OCI-M1 (cell line): ENCODE measurements at regions not wholly inside any gene's neighbourhood (a gene's known extent, or its start where the extent isn't known, plus 50 kb on each side); places are given as distances from the start of the nearest gene placed in this dataset.
"Not testable (repeated sequence)": the region's sequence is repeated elsewhere in the genome, so short reads cannot be mapped to it uniquely, and the experiment has no call there.

Source experiments
- DNase-seq: peaks from one replicate; lab custom pipeline; 2025; lab: John Stamatoyannopoulos, UW

DNA sequence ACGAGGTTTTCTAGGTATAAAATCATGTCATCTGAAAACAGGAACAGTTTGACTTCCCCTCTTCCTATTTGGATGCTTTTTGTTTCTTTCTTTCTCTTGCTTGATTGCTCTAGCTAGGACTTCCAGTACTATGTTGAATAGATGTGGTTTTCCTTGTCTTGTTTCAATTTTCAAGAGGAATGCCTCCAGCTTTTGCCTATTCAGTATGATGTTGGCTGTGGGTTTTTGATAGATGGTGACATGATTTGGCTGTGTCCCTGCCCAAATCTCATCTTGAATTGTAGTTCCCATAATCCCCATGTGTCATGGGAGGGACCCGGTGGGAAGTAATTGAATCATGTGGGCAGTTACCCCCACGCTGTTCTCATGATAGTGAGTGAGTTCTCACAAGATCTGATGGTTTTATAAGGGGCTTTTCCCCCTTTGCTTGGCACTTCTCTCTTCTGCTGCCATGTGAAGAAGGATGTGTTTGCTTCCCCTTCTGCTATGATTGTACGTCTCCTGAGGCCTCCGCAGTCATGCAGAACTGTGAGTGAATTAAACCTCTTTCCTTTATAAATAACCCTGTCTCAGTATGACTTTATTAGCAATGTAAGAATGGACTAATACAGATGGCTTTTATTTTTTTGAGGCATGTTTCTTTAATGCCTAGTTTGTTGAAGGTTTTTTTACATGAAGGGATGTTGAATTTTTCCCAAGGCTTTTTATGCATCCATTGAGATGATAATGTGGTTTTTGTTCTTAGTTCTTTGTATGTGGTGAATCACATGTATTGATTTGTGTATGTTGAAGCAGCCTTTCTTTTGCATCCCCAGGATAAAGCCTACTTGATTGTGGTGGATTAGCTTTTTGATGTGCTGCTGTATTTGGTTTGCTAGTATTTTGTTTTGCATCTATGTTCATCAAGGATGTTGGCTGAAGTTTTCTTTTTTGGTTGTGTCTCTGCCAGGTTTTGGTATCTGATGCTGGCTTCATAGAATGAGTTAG, 239.1 kb downstream of the THBS2 start:
- no peak for DNase-seq

DNA sequence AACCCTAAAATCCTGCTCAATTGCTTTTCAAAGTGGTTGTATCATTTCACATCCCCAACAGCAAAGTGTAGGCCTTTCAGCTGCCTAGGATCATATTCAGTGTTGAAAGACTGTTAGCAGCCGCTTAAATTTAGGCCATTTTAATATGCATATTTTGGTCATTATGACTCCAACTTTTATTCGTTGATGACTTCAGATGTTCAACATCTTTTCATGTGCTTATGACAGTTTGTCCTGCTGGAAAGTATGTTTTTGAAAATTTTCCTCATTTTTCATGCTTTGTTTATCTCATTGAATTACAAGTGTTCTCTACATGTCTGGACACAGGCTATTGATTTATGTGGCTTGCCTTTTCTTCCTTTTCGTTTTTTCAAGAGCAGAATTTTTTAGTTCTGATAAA, 244.0 kb downstream of the THBS2 start:
- no peak for DNase-seq

DNA sequence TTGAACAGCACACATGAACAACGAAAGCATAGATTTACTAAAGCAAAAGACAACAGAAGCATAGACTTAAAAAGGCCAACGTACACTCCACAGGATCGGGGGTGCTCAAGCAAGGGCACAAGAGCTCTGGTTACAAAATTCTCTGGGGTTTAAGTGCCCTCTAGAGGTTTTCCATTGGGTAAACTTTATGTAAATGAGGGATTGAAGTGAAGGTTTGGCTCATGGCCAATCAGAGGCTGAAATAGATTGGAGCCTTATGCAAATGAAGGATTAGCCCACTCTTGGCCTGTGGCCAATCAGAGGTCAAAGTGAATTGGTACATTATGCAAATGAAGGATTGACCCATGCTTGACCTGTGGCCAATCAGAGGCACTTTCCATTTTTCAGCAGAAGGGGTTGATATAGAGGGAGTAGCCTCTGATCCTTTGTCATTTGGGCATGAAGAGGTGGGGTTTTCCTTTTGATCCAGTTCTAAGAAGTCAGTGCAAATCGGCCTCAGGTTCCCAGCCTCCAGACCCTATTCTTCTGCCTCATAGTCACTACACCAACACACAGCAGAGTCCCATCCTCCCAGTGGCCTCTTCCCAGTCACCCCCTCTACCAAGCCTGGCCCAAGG, 244.9 kb downstream of the THBS2 start:
- DNase-seq: no peak

DNA sequence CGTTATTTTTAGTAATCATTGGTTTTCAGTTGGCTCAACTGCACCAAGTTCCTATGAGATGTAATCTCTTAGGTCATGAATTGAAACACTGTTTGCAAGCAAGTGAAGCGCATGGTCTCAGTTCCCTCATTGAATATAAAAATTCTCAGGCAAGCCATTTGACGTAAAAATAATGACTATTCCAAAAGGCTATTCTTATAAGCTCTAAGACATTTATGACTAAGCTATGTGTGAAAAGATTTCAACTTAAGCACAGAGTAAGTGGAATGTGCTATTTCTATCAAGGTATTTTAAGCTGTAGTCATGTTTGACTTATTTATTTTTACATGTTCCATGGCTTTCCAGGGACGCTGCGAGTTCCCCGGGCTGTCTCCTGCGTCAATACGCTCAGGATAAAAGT, 248.5 kb downstream of the THBS2 start:
- no peak for DNase-seq

DNA sequence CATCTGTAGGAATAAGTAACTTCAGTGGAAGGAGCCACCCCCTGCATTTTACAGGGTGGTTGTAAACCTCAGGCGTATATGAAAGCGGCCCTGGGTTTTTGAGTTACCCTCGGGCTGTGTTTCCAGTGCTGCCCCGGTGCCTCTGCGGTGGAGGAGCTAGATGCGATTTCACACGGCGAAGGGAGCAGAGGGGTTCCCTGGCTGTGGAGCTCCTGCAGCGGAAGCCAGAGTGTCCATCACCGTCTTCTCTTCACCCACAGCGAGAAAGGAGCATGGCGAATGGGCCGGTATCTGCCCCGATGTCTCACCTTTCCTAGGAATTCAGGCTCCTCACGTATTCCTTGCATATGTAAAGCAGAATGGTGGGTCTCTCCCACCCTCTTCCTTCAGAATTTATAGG, 253.6 kb downstream of the THBS2 start:
- no peak for DNase-seq

DNA sequence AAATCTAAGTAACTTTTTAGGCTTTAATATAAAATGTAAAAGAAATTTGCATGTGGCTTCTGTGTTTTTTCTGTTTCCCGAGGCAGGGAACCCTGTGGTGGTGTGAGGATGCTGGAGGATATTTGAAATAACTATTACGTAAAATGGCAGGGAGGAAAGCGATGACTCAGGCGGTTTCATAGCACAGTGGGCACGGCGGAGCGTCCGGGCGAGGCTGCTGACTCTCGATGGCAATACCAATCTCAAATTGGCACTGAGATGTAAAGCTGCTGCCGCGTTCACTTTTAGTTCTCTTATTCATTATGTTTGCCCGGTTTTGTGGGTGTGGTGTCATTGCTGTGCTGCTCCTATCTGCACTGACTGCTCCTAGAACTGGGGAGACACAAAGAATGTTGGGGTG, 254.3 kb downstream of the THBS2 start:
- no peak for DNase-seq

DNA sequence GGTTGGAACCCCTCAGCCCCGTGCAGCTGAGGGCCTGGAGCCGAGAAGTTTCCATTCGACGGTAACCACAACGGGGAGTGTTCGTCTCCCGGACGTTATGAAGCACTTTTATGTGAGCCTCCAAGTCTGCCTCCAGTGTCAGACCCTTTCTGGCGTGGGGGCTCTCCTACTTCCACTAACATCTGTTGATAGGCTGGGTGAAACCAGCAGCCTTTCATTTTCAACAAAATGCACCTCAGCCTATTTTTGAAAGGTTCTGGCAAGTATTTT, 257.4 kb downstream of the THBS2 start:
- no peak for DNase-seq

DNA sequence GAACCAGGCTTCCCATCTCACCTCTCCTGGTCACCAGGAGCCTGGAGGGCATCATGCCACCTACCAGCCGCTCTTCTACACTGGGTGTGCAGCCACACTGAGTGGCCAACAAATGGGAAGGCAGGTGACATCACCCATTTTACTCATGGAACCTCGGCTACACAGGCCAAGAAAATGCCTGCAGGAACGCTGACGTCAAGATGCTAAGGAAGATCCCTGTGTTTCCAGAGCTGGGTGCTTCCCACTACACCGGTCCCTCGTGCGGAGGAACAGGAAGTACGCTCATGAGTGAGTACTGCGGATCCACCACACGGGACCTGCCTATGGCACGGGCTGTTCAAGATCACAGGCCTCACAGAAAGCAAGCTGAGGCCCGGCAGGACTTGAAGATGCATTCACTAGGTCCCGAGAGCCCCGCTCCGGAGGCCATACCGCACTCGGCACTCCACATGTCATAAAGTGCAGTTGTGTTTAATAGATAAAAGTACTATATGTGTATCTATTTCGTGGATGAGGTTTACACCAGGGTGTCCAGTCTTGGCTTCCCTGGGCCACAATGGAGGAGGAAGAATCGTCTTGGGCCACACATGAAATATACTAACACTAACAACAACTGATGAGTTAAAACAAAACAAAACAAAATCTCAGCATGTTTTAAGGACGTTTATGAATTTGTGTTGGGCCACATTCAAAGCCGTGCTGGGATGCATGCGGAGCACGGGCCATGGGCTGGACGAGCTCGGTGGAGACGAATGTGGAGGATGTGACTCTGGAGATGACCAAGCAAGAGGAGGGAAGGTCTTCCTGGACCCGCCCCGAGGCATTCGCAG, 257.9 kb downstream of the THBS2 start:
- no peak for DNase-seq

DNA sequence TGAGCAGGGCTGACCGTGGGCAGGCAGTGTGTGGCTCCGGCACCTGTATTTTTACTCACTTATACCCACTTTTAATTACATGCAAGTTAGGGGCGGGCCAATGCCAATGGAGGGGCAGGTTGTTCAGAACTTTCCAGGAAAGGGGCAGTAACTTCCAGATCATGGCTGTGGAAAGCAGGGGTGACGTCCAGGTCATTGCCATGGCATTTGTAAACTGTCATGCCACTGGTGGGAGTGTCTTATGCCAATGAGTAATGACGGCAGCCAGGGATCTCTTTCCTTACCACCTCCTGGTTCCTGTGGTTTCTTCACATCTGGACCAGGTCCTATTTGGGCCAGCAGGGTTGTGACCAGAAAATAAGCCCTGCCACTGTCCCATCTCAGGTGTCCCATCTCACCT, 258.7 kb downstream of the THBS2 start:
- DNase-seq: no peak

DNA sequence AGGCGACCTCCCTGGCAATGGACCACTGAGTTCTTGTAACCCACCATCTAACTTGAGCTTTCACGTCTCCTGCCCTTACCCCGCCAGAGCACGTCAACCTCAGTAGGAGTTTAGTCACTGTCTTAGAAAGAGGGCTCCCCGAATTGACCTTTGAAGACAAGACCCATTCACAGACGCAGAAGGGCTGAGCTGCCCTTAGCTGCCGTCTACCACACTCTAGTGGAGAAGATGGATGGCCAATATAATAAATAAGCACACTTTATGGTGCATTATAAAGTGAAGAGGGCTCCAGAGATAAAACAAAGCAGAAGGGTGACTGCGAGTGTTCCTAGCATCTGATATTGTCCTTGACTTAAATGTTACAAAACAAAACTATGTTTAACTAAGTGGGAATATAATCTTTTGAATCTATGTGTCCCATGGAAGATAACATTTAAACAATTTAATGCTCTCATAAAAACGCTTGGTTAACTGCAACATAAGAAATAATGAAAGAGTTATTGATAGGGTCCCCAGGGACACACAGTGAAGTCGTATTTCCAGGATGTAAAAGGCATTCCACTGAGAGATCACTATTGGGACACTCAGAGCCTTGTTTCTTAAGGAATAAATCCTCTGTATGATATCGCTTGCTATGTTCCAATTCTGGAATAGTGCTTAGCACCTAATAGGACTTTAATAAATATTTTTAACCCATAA, 261.1 kb downstream of the THBS2 start:
- DNase-seq: no peak

DNA sequence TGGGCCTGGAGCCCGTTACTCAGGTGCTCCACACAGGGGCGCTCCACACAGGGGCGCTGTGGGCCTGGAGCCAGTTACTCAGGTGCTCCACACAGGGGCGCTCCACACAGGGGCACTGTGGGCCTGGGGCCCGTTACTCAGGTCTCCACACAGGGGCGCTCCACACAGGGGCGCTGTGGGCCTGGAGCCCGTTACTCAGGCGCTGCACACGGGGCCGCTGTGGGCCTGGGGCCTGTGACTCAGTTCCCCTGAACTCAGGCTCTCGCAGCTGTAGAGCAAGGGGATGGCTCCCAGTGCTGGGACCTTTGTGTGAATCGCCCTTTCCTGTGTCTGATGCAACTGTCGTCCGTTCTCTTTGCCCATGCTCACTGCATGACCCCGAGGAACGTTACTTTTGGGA, 262.0 kb downstream of the THBS2 start:
- not testable (repeated sequence) for DNase-seq

DNA sequence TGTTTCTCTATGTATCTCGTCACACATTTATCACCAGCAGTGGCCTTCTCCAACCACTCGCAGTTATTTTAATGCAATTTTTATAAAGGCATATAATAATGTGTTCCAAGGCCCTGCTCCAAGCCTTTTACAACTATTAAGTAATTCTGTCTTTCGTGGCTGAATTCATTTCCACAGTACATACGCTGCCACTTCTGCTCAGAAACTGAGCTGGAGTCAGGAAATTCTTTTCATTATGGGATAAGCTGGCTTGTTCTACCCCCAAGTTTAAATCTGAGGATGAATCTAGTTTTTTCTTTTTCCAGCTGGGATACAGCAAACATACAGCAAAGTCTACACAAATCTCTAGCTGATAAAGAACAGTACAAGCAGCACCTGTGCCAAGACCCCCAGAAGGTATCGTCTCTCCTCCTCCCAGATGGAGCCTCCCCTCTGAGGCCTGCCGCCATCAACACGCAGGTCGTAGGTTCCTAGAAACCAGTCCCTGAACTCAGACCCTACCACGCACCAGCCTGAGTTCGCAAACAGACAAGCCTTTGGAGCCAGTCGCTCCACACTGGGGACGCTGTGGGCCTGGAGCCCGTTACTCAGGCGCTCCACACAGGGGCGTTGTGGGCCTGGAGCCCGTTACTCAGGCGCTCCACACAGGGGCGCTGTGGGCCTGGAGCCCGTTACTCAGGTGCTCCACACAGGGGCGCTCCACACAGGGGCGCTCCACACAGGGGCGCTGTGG, 263.5 kb downstream of the THBS2 start:
- DNase-seq: no peak

DNA sequence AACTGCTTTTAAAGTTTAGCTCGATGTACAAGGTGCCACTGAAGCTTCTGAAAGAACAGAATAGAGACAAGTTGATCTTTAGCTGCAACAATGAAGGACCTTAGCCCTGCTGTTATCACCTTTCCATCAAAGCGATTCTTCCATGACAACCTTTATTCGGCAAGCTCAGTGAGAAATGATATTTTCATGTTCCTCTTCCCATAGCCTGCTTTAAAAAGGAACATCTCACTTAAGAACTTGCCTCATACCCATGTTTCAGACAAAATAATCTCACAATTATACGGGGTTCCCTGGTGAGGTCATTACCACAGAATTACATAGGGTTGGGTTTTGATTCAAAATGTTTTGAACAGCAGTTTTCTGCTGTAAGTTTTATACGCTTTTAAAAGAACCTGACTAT, 264.2 kb downstream of the THBS2 start:
- DNase-seq: no peak

DNA sequence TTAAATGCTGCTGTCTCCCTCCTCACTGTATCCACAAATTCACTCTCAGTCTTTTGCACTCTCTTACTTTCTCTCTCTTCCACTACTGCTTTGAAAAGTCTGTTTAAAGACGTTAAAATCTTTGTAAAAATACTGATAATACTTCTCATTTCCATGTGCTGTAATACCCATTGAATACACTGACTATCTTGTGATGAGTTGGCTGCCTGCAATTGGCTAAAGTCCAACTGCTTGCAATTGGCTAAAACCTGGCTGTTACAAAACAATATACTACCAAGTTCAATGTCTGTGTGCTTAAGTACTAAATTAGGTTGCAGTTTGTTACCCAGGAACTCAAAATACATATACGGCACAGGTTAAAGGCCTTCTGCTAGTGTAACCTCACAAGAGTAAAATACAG, 264.8 kb downstream of the THBS2 start:
- DNase-seq: no peak

DNA sequence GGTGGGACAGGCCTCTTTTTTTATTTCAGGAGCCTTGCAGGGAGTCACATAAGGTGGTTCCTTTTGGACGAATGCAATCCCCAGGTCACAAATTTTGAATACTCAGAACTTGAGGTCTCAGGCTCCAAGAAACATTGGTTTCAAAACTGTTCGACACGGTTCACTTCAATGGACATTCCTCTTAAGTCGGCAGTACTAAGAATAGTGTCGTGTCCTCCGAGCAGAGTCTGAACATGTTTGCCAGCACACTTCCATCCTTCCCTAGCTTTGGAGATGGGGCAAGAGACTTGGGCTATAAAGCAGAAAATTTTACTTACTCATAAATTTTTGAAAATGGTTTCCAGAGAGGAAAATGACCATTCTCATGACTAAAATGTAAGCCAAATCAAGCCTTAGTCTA, 265.4 kb downstream of the THBS2 start:
- no peak for DNase-seq

DNA sequence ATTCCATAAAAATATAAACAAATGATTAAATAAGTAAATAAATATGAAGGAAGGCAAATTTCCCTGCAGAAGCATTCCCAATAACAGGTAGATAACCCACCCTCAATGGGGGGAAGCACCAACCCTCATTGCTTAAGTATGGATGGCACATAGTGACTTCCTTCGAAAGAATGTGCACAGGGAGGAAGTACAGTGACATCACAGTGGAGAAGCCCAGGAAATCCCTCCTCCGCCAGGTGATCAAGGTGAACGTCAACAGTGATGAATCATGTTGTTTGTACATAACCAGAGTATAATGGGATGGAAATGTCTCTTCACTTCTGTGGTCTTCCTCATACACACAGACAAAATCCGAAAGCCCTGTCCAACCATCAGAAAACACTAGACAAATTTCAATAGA, 267.9 kb downstream of the THBS2 start:
- DNase-seq: no peak

DNA sequence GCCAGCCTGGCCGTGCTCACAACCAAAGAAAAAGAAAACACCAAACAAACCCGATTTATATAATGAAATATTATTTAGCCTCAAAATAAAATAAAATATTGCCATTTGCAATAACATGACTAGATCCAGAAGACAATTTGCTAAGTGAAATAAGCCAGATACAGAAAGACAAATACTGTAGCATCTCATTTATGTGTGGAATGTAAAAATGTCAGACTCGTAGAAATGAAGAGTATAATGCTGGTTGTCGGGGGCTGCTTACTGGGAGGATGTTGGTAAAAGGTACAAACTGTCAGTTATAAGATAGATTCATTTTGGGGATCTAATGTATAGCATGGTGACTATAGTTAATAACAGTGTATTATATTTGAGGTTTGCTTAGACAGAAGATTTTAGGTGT, 269.7 kb downstream of the THBS2 start:
- no peak for DNase-seq

DNA sequence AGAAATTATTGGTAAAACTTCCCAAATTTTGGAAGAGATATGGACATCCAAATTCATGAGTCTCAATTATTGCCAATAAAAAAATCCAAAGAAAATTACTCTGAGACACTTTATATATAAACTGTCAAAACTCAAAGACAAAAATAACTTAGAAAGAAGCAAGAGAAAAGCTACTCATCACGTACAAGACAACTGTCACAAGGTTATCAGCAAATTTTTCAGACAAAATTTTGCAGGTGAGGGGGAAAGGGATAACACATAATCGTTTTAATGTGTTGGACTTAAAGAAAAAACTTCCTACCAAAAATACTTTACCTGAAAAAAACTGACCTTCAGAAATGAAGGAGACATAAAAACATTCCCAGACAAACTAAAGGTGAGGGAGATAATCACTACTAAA, 272.5 kb downstream of the THBS2 start:
- no peak for DNase-seq

DNA sequence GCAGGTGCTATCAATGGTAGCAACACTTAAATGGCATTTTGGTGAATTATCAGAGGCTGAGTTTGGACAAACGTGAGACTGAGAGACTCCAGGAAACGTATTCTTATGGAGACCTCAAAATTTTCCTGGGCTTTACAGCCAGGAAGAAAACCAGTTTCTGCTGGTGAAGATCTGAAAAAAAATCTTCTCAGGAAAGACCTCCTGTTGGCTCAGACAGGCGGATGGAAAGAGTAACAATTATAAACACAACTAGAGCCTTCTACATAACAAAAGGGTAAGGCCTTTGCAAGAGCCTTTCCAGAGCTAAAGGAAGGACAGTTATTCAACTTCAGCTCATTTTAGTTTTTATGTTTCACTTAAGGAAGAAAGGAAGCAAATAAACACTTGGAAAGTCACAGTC, 274.4 kb downstream of the THBS2 start:
- DNase-seq: no peak

DNA sequence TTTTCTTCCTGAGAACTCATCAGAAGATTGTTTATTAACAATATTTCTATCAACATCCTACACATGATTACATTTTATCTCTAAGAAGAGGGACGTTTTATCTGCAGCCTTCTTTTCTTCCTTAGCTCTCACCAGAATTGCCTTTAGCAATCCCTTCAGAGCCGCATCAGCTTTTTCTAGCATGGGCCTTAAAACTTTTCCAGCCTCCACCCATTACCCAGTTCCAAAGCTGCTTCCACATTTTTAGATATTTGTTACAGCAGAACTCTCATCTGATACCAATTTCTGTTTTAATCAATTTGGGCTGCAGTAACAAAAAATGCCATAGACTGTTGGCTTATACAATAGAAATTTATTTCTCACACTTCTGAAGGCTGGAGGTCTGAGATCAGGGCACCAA, 281.5 kb downstream of the THBS2 start:
- no peak for DNase-seq

DNA sequence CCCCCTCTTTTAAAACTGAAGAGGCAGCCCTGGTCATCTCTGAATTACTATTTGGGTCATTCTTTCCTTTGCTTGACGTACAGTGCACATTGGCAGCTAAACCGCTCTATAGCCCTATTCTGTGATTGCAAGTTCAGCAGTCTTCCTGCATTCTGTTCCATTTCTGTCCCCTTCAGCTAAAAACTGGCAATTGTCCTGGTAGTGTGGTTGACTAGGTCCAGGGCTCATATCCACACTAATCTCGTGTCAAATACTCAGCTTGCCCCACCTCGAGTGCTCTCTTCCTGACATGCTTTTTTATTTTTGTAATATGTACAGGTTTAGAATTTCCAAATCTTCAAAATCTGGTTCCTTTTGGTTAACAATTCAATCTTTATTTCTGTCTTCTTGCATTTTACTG, 282.1 kb downstream of the THBS2 start:
- DNase-seq: no peak

DNA sequence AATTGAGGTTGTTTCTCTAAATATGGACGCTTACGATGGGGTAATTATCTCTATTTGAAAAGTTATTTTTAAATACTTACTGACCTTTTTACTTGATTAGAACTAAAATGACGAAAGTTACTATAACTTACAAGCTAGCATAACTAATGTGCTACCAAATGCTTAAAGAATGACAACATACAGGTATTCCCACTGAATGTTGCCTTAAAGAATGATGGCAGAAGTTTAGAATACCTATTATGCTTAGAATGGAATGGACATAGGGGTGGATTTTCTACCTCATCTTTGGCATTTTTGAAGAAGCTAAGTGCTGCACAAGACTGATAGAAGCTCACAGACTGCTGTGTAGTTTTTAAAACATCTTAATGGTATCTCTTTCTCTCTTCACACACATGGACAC, 284.8 kb downstream of the THBS2 start:
- DNase-seq: no peak
